ENCODE measurements at regions not wholly inside any gene's neighbourhood (a gene's known extent, or its start where the extent isn't known, plus 50 kb on each side); places are given as distances from the start of the nearest gene placed in this dataset.

DNA sequence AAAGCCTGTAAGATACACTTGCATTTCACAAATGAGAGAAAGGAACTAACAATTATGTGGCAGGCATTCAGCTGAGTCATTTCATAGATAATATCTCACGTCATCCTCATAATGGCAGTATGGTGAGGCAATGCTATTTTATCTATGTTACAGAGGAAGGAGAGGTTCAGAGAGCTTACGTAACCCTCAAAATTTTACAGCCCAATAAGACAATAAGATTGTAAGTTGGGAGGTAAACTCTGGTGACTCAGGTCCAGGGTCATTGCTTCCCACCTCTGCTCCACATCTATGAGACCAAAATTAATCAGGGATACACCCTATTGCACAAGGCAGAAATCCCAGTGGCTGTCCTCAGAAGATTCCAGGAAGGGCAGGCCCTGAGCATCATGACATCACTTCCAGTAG, 309.7 kb downstream of the NSG2 start:
- H3K27me3 Mint-ChIP-seq (ENCODE audit: low read depth): peaks cover 15% of the 10 kb centered on the region
- H3K9me3 Mint-ChIP-seq: no peaks in the 10 kb centered on the region
- H3K4me1 Mint-ChIP-seq: no peaks in the 10 kb centered on the region
- H3K36me3 Mint-ChIP-seq (ENCODE audit: low read depth): no peaks in the 10 kb centered on the region
- TF ChIP-seq, protein P1, sequence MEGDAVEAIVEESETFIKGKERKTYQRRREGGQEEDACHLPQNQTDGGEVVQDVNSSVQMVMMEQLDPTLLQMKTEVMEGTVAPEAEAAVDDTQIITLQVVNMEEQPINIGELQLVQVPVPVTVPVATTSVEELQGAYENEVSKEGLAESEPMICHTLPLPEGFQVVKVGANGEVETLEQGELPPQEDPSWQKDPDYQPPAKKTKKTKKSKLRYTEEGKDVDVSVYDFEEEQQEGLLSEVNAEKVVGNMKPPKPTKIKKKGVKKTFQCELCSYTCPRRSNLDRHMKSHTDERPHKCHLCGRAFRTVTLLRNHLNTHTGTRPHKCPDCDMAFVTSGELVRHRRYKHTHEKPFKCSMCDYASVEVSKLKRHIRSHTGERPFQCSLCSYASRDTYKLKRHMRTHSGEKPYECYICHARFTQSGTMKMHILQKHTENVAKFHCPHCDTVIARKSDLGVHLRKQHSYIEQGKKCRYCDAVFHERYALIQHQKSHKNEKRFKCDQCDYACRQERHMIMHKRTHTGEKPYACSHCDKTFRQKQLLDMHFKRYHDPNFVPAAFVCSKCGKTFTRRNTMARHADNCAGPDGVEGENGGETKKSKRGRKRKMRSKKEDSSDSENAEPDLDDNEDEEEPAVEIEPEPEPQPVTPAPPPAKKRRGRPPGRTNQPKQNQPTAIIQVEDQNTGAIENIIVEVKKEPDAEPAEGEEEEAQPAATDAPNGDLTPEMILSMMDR (IDR thresholded peaks at IDR 0.05; ENCODE audit: unreplicated experiment in 3 of 3): no peak
- H3K27ac Mint-ChIP-seq: no peak overlapping the region
- no peak overlapping the region for H3K4me3 Mint-ChIP-seq

DNA sequence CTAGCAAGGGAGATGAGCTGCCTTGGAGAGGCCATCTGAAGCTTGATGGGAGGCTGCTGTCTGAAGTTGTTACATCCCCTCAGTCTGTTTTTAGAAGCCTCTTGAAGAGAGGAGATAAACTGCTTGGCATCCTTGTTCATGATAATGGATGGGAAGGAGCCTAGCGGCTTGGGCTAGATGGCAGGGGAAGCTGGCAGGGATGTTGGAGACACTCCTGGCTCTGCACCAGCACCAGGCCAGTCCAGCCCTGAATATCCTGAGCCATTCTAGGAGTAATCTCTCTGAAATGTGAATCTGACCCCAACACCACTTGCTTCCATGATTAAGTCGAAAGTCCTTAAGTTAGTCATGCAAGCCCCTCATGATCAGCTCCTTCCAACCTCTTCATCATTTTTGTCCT, 310.5 kb downstream of the NSG2 start:
- Mint-ChIP-seq H3K4me3 (no peak overlapping the region), H3K4me1 (no peaks in the 10 kb centered on the region), H3K36me3 (ENCODE audit: low read depth) (no peaks in the 10 kb centered on the region), H3K27me3 (ENCODE audit: low read depth) (peaks cover 9% of the 10 kb centered on the region), H3K9me3 (no peaks in the 10 kb centered on the region), H3K27ac (no peak overlapping the region)
- TF ChIP-seq, protein P1 (IDR thresholded peaks at IDR 0.05; ENCODE audit: unreplicated experiment in 3 of 3): no peak

DNA sequence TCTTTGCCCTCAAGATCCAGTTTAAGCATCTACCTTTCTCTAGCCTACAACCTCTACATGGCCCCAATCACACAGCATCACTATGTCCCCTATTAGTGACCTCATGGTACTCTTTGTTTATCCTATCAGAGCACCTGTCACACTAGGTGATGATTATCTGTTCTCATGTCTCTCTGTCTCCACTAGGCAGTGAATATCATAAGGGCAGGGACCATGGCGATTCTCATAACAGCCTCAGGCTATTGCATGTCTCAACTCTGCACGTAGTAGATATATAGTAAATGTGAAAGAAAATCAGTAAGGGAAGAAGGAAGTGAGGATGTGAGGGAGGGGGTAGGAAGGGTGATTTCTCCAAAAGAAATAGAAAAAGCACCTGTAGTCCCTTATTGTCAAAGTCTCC, 311.0 kb downstream of the NSG2 start:
- Mint-ChIP-seq H3K4me1 (no peaks in the 10 kb centered on the region), H3K27ac (no peak overlapping the region), H3K27me3 (ENCODE audit: low read depth) (peaks cover 4% of the 10 kb centered on the region), H3K36me3 (ENCODE audit: low read depth) (no peaks in the 10 kb centered on the region), H3K4me3 (no peak overlapping the region), H3K9me3 (peaks cover under 1% of the 10 kb centered on the region)
- TF ChIP-seq, protein P1 (IDR thresholded peaks at IDR 0.05; ENCODE audit: unreplicated experiment in 3 of 3): no peak

DNA sequence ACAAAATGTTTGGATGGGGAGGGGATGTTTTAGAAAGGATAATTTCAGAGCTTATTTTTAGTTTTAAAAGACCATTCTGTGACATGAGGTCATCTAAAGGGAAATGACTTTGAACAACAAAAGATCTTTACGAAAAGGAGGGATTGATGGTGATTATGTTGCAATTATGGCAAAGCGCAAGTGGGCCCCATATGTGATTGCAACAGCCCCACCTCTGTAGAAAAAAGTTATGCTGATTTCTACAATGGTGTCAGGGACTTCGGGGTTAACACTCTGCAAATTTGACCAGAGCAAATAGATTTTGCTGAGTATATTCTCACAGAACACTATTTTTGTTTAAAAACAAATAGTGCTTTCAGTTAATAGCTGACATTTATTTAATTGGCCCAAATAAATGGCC, 312.8 kb downstream of the NSG2 start:
- H3K9me3 Mint-ChIP-seq: peaks cover 11% of the 10 kb centered on the region
- H3K27me3 Mint-ChIP-seq (ENCODE audit: low read depth): no peaks in the 10 kb centered on the region
- no peaks in the 10 kb centered on the region for H3K4me1 Mint-ChIP-seq
- H3K36me3 Mint-ChIP-seq (ENCODE audit: low read depth): no peaks in the 10 kb centered on the region
- TF ChIP-seq, protein P1 (IDR thresholded peaks at IDR 0.05; ENCODE audit: unreplicated experiment in 3 of 3): no peak
- no peak overlapping the region for H3K4me3 Mint-ChIP-seq
- no peak overlapping the region for H3K27ac Mint-ChIP-seq

DNA sequence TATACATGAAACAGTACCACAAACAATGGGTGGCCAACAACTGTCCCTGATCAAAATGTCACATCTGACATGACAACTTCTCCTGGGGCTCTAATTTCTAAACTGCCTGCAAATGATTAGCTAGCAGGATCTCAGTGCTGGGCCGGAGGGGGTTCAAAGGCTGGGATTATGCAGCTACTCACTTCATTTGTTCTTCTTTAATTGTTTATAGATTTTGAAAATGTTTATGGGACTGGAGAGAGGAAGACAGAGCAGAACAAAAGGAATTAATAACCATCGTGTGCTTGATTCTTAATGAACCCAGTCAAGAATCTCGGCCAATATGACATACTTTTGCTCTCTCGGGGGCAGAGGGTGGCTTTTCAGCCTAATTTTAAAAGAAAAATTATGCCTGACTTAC, 313.6 kb downstream of the NSG2 start:
- Mint-ChIP-seq H3K9me3 (peaks cover 13% of the 10 kb centered on the region), H3K36me3 (ENCODE audit: low read depth) (no peaks in the 10 kb centered on the region), H3K4me1 (no peaks in the 10 kb centered on the region), H3K27ac (peak overlapping the region in 1 of 3 experiments; percentile 58), H3K27me3 (ENCODE audit: low read depth) (peaks cover 4% of the 10 kb centered on the region), H3K4me3 (no peak overlapping the region)
- TF ChIP-seq, protein P1 (IDR thresholded peaks at IDR 0.05; ENCODE audit: unreplicated experiment in 3 of 3): no peak

DNA sequence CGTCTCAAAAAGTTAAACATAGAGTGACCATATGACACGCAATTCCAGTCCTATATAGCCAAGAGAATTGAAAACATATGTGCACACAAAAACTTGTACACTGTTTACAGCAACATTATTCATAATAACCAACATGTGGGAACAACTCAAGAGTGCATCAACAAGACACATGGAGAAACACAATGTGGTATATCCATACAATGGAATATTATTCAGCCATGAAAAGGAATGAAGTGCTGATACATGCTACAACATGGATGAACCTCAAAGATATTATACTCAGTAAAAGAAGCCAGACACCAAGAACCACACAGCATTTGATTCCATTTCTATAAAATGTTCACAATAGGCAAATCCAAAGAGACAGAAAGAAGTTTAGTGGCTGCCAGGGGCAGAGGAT, 317.0 kb downstream of the NSG2 start:
- H3K27ac Mint-ChIP-seq: no peak overlapping the region
- H3K36me3 Mint-ChIP-seq (ENCODE audit: low read depth): no peaks in the 10 kb centered on the region
- H3K4me3 Mint-ChIP-seq: no peak overlapping the region
- H3K9me3 Mint-ChIP-seq: peaks cover 14% of the 10 kb centered on the region
- TF ChIP-seq, protein P1 (IDR thresholded peaks at IDR 0.05; ENCODE audit: unreplicated experiment in 3 of 3): no peak
- peaks cover 8% of the 10 kb centered on the region for H3K27me3 Mint-ChIP-seq (ENCODE audit: low read depth)
- H3K4me1 Mint-ChIP-seq: no peaks in the 10 kb centered on the region

Data from nephron (organoid).